OCI-LY3 (cell line): ENCODE measurements at regions not wholly inside any gene's neighbourhood (a gene's known extent, or its start where the extent isn't known, plus 50 kb on each side); places are given as distances from the start of the nearest gene placed in this dataset.
"Not testable (repeated sequence)": the region's sequence is repeated elsewhere in the genome, so short reads cannot be mapped to it uniquely, and the experiment has no call there.

Experiments
- CTCF ChIP-seq: fragments of 200-600, 300-600 bp; sonication (generic); IDR thresholded peaks from 2 replicates; pipeline ENCODE4 v1.5.1; 2014; ENCODE audit warnings: antibody characterized with exemption, low read length, low read depth
- EZH2phosphoT487 ChIP-seq: fragments of 200-600 bp; shearing (Covaris generic); IDR thresholded peaks from 2 replicates; pipeline ENCODE4 v1.6.1; 2018; ENCODE audit warnings: antibody characterized with exemption, mixed run types, low read depth

GRCh38 chr1:166695834-166696233 is 143.4 kb upstream of the POGK start:
- TF ChIP-seq CTCF, EZH2phosphoT487: not testable (repeated sequence)
